Small intestine (tissue), 7 donors: ENCODE measurements at regions not wholly inside any gene's neighbourhood (a gene's known extent, or its start where the extent isn't known, plus 50 kb on each side); places are given as distances from the start of the nearest gene placed in this dataset.
"Not testable (repeated sequence)": the region's sequence is repeated elsewhere in the genome, so short reads cannot be mapped to it uniquely, and the experiment has no call there.

Experiments
- DNase-seq, 2 donors: peaks; one replicate each; pipeline versions ENCODE4 v3.0.0 to v3.0.0-alpha.2; 2013
- FAIRE-seq: peaks from 2 replicates; lab custom pipeline; 2012; peaks lifted over from hg19 to GRCh38; lab: Jason Lieb, UNC
- H3K27ac ChIP-seq, 3 donors: one replicate each; pipeline ENCODE4 v1.5.1; 2013; ENCODE audit warnings: low read length in 2 of 3, mild to moderate bottlenecking in 2 of 3, control low read depth in 1 of 3, inconsistent platforms in 1 of 3, low read depth in 1 of 3, moderate library complexity in 1 of 3
- H3K27me3 ChIP-seq, 3 donors: one replicate each; pipeline ENCODE4 v1.6.1; 2013; ENCODE audit warnings: low read length in 3 of 3, inconsistent platforms in 1 of 3; ENCODE audit not compliant: control insufficient read depth in 3 of 3, insufficient read depth in 3 of 3
- H3K36me3 ChIP-seq, 3 donors: one replicate each; pipeline ENCODE4 v1.6.1; 2013; ENCODE audit warnings: low read length in 3 of 3, inconsistent platforms in 1 of 3, low read depth in 1 of 3, mild to moderate bottlenecking in 1 of 3, moderate library complexity in 1 of 3; ENCODE audit not compliant: control insufficient read depth in 3 of 3, insufficient read depth in 2 of 3
- H3K4me1 ChIP-seq, 3 donors: one replicate each; pipeline ENCODE4 v1.6.1; 2013; ENCODE audit warnings: low read length in 2 of 3, inconsistent platforms in 1 of 3, low read depth in 1 of 3, mild to moderate bottlenecking in 1 of 3, moderate library complexity in 1 of 3; ENCODE audit not compliant: control insufficient read depth in 3 of 3, insufficient read depth in 2 of 3
- H3K4me3 ChIP-seq, 3 donors: one replicate each; pipeline ENCODE4 v1.5.1; 2013; ENCODE audit warnings: low read length in 3 of 3, control low read depth in 1 of 3, inconsistent platforms in 1 of 3, low read depth in 1 of 3, mild to moderate bottlenecking in 1 of 3, moderate library complexity in 1 of 3
- H3K9me3 ChIP-seq, 2 donors: one replicate each; pipeline ENCODE4 v1.6.1; 2013; ENCODE audit warnings: low read depth in 1 of 2, low read length in 1 of 2; ENCODE audit not compliant: control insufficient read depth in 2 of 2, insufficient read depth in 1 of 2
- WGBS, 3 donors: extraction: QIAGEN DNeasy Blood & Tissue Kit; methylation state at CpG; one replicate each; pipeline ENCODE4 v1.1.7; 2013; 5-methylcytosine and 5-hydroxymethylcytosine counted together
- donor health status: healthy with polysubstance abuse.
- donor health status: control.
- donor health status: control.
- donor health status: Bipolar disorder and iron deficiency.
- donor health status: healthy.

DNA sequence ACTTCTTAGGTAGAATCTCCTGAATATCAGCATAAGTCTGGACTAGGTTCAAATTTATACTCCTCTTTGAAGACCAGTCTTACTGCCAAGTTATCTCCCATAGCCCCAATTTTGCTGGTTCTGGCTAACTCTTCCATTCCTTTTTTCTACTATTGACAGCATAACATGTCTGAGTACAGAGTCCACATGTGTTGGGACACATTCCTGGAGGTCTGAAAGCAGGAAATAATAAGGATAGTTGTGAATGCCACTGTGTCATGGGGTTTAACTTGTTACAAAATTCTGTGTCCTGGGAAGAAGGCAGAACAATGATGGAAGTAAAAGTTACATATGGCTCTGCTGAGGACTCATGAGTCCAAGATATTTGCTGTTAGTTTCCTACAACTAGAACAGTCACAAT, 57.4 kb upstream of the ZBTB20 start:
- Histone ChIP-seq H3K36me3 (no peaks in the 10 kb centered on the region), H3K4me1 (peaks cover 0 to 3% (median 0%) of the 10 kb centered on the region in 3 donors), H3K27me3 (no peaks in the 10 kb centered on the region), H3K9me3 (no peaks in the 10 kb centered on the region), H3K27ac (no peak overlapping the region), H3K4me3 (no peak overlapping the region)
- FAIRE-seq: no peak
- peak in 1 of 2 donors; percentile 52 for DNase-seq

DNA sequence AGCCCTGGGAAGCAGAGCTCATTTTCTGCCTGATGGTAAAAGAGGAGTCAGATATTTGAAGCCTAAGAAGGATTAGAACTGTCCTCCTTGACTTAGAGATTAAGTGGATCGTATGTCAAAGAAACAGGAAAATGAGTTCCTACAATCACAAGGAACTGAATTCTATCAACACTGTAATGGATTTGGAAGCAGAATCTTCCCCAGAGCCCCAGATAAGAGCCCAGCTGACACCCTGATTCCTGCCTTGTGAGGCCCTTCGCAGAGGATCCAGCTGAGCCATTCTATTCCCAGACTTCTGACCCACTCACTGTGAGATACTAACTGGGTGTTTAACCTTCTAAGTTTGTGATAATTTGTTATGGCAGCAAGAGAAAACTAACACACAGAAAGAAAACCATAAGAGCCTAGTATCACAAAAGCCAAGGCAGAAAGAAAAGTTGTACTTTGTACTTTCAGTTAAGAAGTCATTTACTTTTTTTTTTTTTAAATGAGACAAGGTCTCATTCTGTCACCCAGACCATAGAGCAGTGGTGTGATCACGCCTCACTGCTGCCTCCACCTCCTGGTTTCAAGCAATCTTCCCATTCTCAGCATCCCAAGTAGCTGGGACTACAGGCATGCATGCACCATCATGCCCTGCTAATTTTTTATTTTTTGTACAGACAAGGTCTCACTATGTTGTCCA, 61.1 kb upstream of the ZBTB20 start:
- WGBS, 3 donors: 20 to 63% (median 54%) methylated on average over 3 of the region's 3 CpGs
- Histone ChIP-seq H3K4me3 (no peak overlapping the region), H3K27me3 (no peaks in the 10 kb centered on the region), H3K9me3 (no peaks in the 10 kb centered on the region), H3K4me1 (peaks cover 0 to 4% (median 3%) of the 10 kb centered on the region in 3 donors), H3K27ac (peak overlapping the region in 2 of 3 donors; percentile 21 to 89), H3K36me3 (no peaks in the 10 kb centered on the region)
- FAIRE-seq (no peak), DNase-seq (peak; percentile 64)

DNA sequence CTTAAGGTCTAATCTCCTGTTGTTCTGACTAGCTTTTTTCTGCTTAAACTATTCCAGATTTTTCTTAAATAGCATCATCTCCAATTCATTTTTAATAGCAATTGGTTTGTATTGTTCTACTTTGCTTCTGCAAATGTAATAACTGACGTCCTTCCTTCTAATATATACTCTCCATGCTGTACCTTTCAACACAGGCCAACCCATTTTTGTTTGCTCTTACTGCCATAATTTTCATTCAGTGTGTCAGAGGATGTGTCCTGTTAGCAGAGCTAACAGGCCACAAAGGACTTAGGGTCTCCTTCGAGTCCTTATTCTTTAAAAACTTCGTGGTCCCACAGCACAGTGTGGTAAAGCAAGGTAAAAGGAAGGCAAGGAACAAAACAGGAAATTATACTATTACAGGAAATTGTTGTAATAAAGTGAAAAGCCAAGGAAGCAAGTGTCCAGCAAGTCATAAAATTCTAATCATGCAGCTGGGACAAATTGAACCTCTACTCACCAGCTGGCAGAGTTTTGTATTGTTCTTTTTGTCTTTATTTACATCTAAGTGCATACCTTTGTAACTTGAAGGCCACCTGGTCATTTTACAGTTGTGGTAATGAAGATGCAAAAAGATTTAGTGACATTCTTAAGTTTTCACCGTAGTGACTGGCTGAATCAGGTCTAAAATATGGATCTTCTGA, 64.9 kb upstream of the ZBTB20 start:
- DNase-seq (peak in 1 of 2 donors; percentile 8), FAIRE-seq (no peak)
- Histone ChIP-seq H3K4me3 (no peak overlapping the region), H3K27me3 (no peaks in the 10 kb centered on the region), H3K9me3 (no peaks in the 10 kb centered on the region), H3K36me3 (no peaks in the 10 kb centered on the region), H3K27ac (no peak overlapping the region), H3K4me1 (peaks cover 0 to 4% (median 3%) of the 10 kb centered on the region in 3 donors)
- 28 to 49% (median 38%) methylated on average over 4 of the region's 4 CpGs for WGBS, 3 donors

DNA sequence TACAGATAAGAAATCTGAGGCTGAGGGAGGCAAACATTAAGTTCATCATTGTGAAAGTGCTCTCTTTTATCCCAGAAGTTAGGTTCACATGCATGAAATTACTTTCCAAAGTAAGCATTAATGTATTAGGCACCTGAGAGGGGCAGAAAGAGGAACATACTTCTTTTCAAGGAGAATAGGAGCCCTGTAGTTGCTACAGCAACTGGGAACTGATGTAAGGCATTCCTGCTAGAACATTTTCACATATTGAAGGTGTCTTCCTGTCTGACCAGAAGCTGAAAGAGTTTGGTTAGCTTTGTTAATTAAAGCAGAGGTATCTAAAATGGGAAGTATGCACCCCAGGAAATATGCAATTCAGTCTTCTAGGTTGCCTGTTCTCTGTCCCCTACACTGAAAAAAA, 65.5 kb upstream of the ZBTB20 start:
- FAIRE-seq (no peak), DNase-seq (no peak)
- Histone ChIP-seq H3K4me1 (peaks cover 0 to 8% (median 4%) of the 10 kb centered on the region in 3 donors), H3K9me3 (no peaks in the 10 kb centered on the region), H3K4me3 (no peak overlapping the region), H3K27me3 (no peaks in the 10 kb centered on the region), H3K27ac (no peak overlapping the region), H3K36me3 (no peaks in the 10 kb centered on the region)

DNA sequence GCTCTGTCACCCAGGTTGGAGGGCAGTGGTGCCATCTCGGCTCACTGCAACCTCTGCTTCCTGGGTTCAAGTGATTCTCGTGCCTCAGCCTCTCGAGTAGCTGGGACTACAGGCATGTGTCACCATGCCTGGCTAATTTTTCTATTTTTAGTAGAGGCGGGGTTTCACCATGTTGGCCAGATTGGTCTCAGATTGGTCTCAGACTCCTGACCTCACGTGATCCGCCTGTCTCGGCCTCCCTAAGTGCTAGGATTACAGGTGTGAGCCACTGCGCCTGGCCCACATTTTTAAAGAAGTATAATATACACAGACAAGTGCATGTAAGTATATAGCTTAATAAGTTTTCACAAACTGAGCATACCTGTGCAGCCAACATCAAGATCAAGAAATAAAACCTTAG, 66.0 kb upstream of the ZBTB20 start:
- FAIRE-seq, H3K9me3 ChIP-seq: not testable (repeated sequence)

DNA sequence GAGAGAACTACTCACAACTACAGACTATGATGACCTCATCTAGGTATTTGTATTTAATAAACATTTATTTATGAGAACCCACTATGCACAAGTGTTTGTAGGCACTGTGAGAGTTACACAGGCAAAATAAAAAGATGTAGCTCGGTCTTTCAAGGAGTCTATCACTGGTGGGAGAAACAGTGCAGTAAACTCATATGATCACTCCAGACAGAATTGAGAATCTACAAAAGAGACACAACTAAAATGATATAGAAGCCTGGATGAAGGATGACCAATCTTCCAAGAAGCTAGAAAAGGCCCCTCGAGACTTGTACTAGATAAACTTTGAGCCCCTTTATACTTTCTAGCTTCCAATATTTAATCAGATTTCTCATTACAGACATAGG, 70.2 kb upstream of the ZBTB20 start:
- H3K27me3 ChIP-seq: no peaks in the 10 kb centered on the region
- H3K36me3 ChIP-seq: no peaks in the 10 kb centered on the region
- H3K4me1 ChIP-seq: peaks cover 0 to 16% (median 4%) of the 10 kb centered on the region in 3 donors
- 8 to 22% (median 14%) methylated on average over 2 of the region's 2 CpGs for WGBS, 3 donors
- FAIRE-seq (no peak), DNase-seq (no peak)
- no peaks in the 10 kb centered on the region for H3K9me3 ChIP-seq
- H3K27ac ChIP-seq: no peak overlapping the region
- no peak overlapping the region for H3K4me3 ChIP-seq

More for the DNA sequence above, 66.0 kb upstream of the ZBTB20 start:
- not testable (repeated sequence) for H3K36me3 ChIP-seq, H3K27ac ChIP-seq, H3K27me3 ChIP-seq, H3K4me3 ChIP-seq, DNase-seq
- peaks cover 0 to 10% (median 5%) of the 10 kb centered on the region in 3 donors for H3K4me1 ChIP-seq
- WGBS, 3 donors: 82 to 85% (median 84%) methylated on average over 8 of the region's 8 CpGs

DNA sequence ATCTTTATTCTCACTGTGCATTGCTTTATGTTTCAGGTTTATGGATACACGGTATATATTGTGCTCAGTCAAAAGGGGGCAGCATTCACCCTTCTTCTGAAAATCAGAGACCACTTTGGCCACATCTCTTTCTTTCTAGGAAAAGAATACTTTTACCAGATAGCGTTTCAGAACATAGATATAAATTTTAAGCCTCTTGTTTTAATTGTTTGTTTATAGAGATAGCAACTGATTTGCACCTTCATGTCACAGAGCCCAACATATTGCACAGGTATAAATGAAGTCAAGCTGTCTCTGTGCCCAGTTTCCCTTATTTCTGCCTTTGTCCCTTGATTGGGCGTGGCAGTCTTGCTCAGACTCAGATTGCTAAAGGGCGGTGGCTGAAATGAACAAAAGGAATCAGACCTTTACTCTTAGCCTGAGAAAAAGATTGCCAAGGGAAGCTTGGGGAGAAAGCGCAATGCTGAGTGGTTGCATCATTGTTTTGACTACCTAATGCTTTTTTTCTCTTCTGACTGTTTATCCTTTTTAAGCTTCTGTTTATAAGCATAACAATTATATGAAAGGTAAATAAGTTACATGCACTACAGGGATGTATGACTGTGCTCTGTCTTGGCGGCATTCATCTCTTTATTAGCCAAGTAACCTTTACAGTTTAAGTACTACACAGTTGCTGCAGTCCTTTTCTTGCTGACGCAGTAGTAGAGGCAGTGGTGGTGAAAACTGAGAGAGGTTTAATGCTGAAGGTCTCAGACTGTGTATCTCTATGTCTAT, 70.8 kb upstream of the ZBTB20 start:
- peak; percentile 73 to 86 for DNase-seq
- no peak for FAIRE-seq
- H3K27ac ChIP-seq: peak overlapping the region in 1 of 3 donors; percentile 3
- H3K4me3 ChIP-seq: no peak overlapping the region
- WGBS, 3 donors: 8 to 26% (median 14%) methylated on average over 7 of the region's 7 CpGs
- H3K4me1 ChIP-seq: peaks cover 0 to 16% (median 3%) of the 10 kb centered on the region in 3 donors
- H3K27me3 ChIP-seq: no peaks in the 10 kb centered on the region
- H3K36me3 ChIP-seq: no peaks in the 10 kb centered on the region
- no peaks in the 10 kb centered on the region for H3K9me3 ChIP-seq

DNA sequence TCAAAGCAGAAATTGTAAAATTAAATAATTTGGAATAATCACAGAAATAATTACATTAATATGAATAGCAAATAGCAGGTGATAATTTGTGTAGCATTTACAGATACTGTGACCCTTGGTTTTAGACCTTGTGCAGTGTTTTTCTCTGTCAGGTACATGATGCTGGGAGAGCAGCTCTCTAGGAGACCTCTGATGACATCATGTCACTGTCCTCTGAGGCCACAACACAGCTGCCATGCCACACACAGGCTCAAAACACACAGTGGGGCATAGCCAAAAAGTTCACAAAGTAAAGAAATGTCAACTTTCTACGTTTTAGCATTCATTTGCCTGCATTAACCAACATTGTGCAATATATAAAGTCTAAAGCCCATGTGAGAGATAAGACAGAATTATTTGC, 71.8 kb upstream of the ZBTB20 start:
- Histone ChIP-seq H3K4me3 (no peak overlapping the region), H3K9me3 (no peaks in the 10 kb centered on the region), H3K4me1 (peaks cover 0 to 16% (median 3%) of the 10 kb centered on the region in 3 donors), H3K36me3 (no peaks in the 10 kb centered on the region), H3K27me3 (no peaks in the 10 kb centered on the region), H3K27ac (no peak overlapping the region)
- 22 to 40% (median 26%) methylated on average over 1 of the region's 1 CpG for WGBS, 3 donors
- DNase-seq (no peak), FAIRE-seq (no peak)
